ENCODE measurements at regions not wholly inside any gene's neighbourhood (a gene's known extent, or its start where the extent isn't known, plus 50 kb on each side); places are given as distances from the start of the nearest gene placed in this dataset.

- TF ChIP-seq CTCF (conservative IDR thresholded peaks at IDR 0.05; ENCODE audit: low read length) (no peak), EZH2phosphoT487 (IDR thresholded peaks at IDR 0.05; ENCODE audit: borderline replicate concordance, low read depth, low read length) (no peak)
Measured at GRCh38 chr1:209074575-209075250, 508.8 kb upstream of the CAMK1G start.
